ENCODE measurements at regions not wholly inside any gene's neighbourhood (a gene's known extent, or its start where the extent isn't known, plus 50 kb on each side); places are given as distances from the start of the nearest gene placed in this dataset.
"Not testable (repeated sequence)": the region's sequence is repeated elsewhere in the genome, so short reads cannot be mapped to it uniquely, and the experiment has no call there.

DNA sequence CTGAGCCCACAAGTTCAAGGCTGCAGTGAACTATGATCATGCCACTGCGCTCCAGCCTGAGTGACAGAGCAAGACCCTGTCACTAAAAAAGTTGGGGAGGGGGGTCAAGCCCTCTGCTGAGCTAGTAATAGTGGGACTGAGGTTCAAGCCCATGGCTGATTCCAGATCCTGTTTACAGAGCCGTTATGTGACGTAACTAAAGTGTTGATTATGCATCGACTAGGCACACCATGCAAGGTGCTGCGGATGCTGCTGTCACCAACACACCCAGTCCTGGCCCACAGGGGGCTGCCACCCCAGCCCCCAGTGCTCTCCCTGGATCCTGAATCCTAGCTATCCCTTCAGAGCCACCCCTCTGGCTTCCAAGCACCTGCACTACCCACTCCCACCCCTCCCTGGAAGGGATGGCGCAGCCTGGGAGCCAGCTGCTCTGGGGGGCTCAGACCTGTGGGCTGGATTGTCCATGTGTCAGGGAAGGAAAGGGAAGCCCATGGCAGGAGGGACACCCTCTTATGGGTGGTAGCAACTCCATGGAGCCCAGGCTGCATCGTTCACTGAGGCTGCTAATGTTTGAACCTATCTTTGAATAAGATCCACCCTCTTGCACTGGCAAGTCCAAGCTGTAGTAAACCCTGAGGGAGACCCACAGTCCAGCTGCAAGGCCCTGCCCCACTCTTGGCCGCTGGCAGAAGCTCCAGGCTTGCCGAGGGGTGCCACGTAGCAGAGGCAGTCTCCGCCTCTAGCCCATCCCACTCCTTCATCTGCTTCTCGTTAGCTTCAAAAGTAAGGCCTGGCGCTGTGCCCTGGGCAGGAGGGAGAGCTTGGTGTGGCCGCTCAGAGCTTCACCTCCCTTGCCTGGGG lies 95.0 kb downstream of the SNX5 start:
- peak; percentile 62 for DNase-seq

GRCh38 chr20:17872959-17873358 lies 95.6 kb downstream of the SNX5 start:
- DNase-seq, result no peak

- DNase-seq, result no peak
These were observed 96.2 kb downstream of the SNX5 start for GRCh38 chr20:17872434-17872833.

- DNase-seq, result no peak
These were observed 96.7 kb downstream of the SNX5 start for GRCh38 chr20:17871886-17872285.

DNA sequence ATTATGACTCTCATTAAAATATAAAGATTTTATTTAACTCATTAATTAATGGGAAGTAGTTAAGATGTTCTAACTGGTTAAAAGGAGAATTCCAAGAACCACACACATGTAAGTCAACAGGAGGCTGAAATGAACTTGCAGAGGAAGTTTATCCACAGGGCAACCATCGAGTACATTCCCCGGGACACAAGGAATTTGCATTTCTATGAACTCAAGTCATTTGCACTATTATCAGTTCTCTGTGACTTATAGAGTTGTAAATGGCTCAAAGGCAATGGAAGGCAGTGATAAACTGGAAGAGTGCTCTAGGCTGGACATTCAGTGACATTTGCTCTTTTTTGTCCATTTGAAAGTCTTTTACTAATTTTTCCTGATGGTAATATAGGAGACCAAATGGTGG lies 97.4 kb downstream of the SNX5 start:
- DNase-seq, result no peak

DNA sequence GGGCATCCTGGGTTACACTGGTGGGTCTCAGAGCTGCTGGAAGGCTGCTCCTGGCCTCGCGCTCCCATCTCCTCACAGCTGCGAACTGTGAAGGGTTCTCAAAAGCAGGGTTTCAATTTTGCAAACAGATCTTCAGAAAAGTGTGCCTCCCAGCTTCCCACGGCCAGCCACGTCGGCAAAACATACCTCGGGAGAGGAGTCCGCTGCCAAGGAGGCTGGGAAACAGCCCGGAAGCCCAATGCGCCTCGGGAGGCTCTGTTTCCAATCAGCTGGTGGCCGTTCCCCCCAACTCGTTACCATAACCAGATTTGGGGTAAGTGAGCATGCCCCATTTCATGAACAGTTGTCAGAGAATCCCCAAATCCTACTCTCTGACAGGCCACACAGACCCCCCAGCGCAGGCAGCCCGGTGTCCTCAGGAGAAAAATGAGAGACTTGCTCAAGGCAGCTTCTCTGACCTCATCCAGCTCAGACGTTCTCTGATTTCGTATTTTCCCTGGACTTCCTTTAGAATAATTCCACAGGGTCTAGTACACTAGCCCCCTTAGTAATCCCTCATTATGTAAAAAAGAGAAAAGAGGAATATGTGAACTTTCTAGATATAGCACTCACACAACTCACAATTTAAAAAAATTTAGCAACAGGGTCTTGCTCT lies 98.4 kb downstream of the SNX5 start:
- DNase-seq, result no peak

DNA sequence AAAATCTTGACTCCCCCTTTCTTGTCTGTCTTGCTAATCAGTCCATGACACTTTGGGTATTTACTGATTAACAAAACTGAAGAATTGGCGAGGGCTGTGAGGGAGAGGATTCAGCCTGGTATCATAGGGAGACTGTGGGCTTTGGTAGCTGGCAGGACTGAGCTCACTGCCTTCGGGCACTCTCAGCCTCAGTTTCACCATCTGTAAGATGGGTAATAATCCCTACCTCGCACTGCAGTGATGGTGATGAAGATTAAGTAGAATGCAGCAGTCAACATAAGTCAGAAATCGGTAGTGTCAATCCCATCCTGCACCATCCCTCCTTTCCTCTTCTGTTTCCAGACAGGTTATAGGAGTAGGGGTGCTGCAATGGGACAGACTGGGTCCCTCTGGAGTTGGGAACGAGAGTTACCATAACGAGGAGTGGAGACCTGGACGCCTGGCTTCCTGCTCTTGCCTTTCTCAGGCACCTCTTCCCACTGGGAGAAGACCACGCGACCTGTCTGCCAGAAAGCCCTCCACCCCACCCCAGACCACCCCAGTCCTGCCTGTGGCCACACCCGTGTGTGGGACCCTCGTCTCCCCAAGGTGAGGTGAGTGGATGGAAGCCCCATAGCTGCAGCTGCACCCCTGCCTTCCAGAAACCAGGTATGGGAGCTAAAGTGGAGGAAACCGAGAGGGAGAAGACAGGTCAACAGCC lies 99.1 kb downstream of the SNX5 start:
- no peak for DNase-seq

DNA sequence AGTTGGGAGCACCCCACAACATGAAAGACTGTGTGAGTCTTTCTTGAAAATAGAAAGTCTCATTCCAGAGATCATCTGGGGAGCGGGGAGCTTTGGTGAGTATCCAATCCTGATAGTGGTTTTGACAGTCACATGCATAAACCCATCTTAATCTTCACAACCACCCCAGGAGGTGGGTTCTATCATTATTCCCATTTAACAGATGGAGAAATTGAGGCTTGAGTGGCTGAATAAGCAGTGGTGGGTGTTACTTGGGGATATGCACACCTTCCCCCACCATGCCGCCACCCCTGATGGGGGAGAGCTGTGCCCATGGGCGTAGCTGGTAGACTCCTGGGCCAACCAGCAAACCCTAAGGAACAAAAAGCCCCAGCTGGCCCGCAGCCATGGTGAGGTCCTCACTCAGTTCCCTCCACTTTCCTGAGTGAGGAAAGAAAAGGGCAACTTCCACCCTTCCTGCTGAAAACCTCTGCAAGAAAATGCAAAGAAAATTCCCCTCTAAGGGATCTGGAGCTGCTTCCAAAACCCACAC lies 99.8 kb downstream of the SNX5 start:
- DNase-seq, result no peak

GRCh38 chr20:17868151-17868550 lies 100.4 kb downstream of the SNX5 start:
- DNase-seq, result no peak

- DNase-seq, result no peak
These were observed 101.3 kb downstream of the SNX5 start for GRCh38 chr20:17867131-17867925.

GRCh38 chr20:17866234-17867001 lies 102.2 kb downstream of the SNX5 start:
- no peak for DNase-seq

DNA sequence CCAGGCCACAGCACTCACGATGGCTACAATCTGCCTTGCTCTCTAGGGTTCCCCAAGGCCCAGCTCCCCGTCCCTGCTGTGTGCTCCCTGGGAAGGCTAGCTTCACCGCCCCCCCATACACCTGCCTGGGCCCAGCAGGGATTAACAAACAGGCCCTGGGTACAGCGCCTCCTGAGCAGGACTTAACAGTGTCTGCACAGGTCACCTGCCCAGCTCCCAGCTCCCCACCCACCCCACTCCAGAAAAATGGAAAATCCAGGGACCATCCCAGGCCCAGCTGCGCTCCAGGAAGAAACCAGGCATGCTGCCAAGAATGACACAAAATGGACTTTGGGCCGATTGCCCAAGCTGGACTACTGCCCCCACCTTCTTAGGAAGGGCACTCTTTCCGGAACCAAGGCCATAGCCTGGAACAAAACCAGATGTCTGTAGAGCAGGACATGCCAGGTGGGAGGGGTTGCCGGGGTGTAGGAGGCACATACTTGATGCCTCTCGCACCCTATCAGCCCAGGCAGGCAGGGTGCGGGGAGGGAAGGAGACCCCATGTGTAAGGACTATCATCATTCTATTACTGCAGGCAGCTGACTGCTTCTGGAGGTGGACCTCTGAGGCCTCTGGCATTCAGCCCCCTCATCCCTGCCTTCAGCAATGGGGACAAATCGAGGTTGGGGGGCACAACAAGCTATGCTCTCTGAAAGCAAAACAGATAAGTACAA lies 104.9 kb downstream of the SNX5 start:
- DNase-seq, result no peak

DNA sequence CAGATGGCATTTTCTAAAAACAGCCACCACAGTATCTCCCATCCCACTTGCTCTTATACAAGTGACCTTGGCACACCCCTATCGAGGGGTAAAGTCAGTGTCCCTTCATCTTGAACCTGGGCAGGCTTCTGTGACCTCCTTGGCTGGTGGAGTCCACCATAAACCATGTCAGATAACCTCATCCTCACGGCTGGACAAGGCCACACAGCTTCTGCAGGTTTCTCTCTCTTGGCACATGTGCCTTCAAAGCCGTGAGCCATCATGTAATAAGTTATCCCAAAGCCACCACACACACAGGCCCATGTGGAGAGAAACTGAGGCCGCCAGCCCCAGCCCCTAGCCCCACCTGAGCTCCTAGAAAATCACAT lies 105.4 kb downstream of the SNX5 start:
- no peak for DNase-seq

DNA sequence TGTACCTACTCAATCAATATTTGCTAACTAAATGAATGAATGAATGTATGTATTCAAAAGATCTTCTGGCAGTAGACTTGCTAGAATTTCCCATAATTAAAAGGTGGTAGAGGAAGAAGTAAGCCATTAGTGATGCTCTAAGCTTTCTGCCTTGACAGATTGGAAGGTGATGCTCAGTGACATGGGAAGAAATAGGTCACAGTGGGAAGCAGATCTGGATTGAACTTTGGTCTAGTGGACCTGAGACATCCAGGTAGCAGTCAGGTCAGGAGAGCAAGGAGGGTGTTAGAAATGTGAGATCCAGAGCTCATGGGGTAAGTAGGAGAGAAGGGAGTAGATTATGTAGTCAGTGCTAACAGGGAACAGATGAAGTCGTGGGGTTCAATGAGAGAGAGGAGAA lies 106.4 kb downstream of the SNX5 start:
- no peak for DNase-seq

DNA sequence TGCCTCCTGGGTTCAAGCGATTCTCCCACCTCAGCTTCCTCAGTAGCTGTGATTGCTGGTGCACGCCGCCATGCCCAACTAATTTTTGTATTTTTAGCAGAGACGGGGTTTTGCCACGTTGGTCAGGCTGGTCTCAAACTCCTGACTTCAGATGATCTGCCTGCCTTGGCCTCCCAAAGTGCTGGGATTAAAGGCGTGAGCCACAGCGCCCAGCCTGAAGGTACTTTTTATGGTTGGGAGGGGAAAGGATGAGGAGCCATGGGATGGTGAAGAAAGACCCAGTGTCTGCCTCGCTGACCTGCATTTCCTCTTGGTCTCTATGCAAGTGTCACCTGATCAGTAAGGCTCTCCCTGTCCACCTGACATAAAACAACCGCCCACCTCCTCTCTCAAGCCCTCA lies 107.0 kb downstream of the SNX5 start:
- not testable (repeated sequence) for DNase-seq

GRCh38 chr20:17860301-17861197 lies 108.0 kb downstream of the SNX5 start:
- no peak for DNase-seq

- DNase-seq, result no peak
These were observed 108.9 kb downstream of the SNX5 start for GRCh38 chr20:17859616-17860232.

DNA sequence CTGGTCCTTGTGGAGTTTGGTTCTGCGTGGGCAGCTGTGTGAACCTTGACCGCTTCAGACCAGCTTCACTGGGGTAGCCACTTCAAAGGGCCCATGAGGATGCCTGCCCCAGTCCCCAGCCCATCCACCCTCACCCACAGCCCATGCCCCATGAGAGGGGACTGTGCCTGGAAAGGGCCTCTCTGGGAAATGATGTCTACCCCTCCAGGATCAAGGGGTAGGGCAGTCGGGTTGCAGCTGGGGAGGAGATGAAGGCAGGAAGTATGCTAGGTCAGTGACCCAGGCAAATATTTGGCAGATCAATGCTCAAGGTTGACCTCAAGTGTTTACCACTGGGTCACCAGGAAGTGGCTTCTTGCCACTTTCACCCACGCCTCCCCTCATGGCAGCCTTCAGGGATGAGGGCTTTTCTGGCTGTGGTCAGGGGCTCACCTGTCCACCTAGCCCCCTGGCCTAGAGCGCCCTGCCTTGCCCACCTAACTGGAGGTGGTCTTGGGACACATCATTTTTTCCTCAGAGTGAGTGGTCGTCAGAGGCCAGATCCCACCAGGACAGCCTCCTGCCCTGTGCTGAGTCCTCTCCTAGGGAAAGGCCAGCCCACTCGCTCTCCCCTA lies 109.5 kb downstream of the SNX5 start:
- DNase-seq, result no peak

Data from right kidney (tissue), 1 donor.